Karpas-422 (cell line): ENCODE measurements at regions not wholly inside any gene's neighbourhood (a gene's known extent, or its start where the extent isn't known, plus 50 kb on each side); places are given as distances from the start of the nearest gene placed in this dataset.

Source experiments
- DNase-seq: peaks from one replicate; pipeline ENCODE4 v3.0.0-alpha.2; 2015
- H2AFZ ChIP-seq: fragments of 200-600 bp; sonication (generic); 2 replicates; pipeline ENCODE4 v1.6.1; 2014; ENCODE audit warnings: antibody characterized with exemption, low read length, mixed read lengths
- H3K27ac ChIP-seq: fragments of 200-600 bp; sonication (generic); 2 replicates; pipeline ENCODE4 v1.5.1; 2014; ENCODE audit warnings: mild to moderate bottlenecking, low read length, moderate library complexity
- H3K27me3 ChIP-seq: fragments of 200-600 bp; sonication (generic); 2 replicates; pipeline ENCODE4 v1.6.1; 2014; ENCODE audit warnings: low read length, mixed read lengths
- H3K36me3 ChIP-seq: fragments of 200-600 bp; sonication (generic); 2 replicates; pipeline ENCODE4 v1.6.1; 2014; ENCODE audit warnings: low read length, mixed read lengths; ENCODE audit not compliant: insufficient read depth
- H3K4me1 ChIP-seq: fragments of 200-600 bp; sonication (generic); 2 replicates; pipeline ENCODE4 v1.6.1; 2014; ENCODE audit warnings: mild to moderate bottlenecking, low read length, mixed read lengths
- H3K4me2 ChIP-seq: fragments of 200-600 bp; sonication (generic); 2 replicates; pipeline ENCODE4 v1.6.1; 2014; ENCODE audit warnings: low read length, low read depth, mild to moderate bottlenecking; ENCODE audit not compliant: poor library complexity, severe bottlenecking
- H3K4me3 ChIP-seq: fragments of 200-600 bp; sonication (generic); 2 replicates; pipeline ENCODE4 v1.5.1; 2014; ENCODE audit warnings: mild to moderate bottlenecking, antibody characterized with exemption, low read length, mixed read lengths
- H3K79me2 ChIP-seq: fragments of 200-600 bp; sonication (generic); 2 replicates; pipeline ENCODE4 v1.6.1; 2014; ENCODE audit warnings: mild to moderate bottlenecking, low read length, mixed read lengths
- H3K9ac ChIP-seq: fragments of 200-600 bp; sonication (generic); 2 replicates; pipeline ENCODE4 v1.6.0; 2014; ENCODE audit warnings: low read length
- H3K9me2 ChIP-seq: fragments of 200-600 bp; sonication (generic), shearing (Covaris generic); replicated peaks from 2 replicates; pipeline ENCODE4 v1.6.0; 2014; ENCODE audit warnings: mild to moderate bottlenecking, low read length, moderate library complexity; ENCODE audit not compliant: insufficient read depth
- H3K9me3 ChIP-seq: fragments of 300-700, 200-600 bp; sonication (generic); 2 replicates; pipeline ENCODE4 v1.6.1; 2014; ENCODE audit warnings: low read length, mixed read lengths
- H4K20me1 ChIP-seq: fragments of 200-600 bp; sonication (generic); 2 replicates; pipeline ENCODE4 v1.6.1; 2014; ENCODE audit warnings: mild to moderate bottlenecking, antibody characterized with exemption, low read length, low read depth; ENCODE audit not compliant: insufficient read depth

- Histone ChIP-seq H3K9me2 (no peaks in the 10 kb centered on the region), H3K9ac (no peak overlapping the region), H4K20me1 (no peaks in the 10 kb centered on the region), H3K4me1 (no peaks in the 10 kb centered on the region), H3K79me2 (no peaks in the 10 kb centered on the region), H3K36me3 (no peaks in the 10 kb centered on the region), H3K4me3 (no peak overlapping the region), H3K9me3 (no peaks in the 10 kb centered on the region), H2AFZ (no peak overlapping the region), H3K4me2 (no peak overlapping the region), H3K27me3 (no peaks in the 10 kb centered on the region), H3K27ac (no peak overlapping the region)
- no peak for DNase-seq
These were observed 168.5 kb downstream of the ACTL7B start for GRCh38 chr9:108687006-108687987.

DNA sequence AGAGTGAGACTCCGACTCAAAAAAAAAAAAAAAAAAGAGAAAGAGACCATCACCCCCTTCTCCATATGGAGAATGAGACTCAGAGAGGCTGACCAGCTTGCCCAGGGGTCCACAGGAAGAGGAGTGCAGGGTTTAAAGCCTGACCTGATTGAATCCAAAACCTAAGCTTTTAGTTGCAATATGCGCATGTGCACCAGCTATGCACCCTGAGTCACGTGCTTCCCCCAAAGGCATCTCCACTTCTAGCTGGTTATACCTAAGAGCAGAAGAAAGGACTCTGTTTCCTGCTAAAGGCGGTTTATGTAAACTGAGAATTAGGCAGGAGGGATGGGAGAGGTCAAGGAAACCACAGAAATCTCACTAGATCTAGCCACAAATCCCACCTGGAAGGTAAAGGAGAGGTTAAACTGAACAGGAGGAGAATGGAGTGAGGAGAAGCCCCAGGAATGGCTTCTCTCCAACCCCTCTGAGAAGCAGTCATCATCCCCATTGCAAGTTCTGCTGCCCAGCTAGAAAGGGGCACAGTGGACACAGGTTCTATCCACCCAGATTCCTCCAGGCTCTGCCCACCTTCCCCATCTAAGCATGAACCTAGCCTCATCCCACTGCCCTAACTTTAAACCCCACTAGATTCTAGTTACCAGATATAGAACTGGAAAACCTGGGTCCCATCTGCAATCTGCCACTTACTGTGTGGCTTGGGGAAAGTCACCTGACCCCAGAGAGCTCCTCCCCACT, 171.3 kb downstream of the ACTL7B start:
- no peaks in the 10 kb centered on the region for H3K27me3 ChIP-seq
- no peaks in the 10 kb centered on the region for H3K4me1 ChIP-seq
- H3K9me3 ChIP-seq: no peaks in the 10 kb centered on the region
- H3K9me2 ChIP-seq: no peaks in the 10 kb centered on the region
- H4K20me1 ChIP-seq: no peaks in the 10 kb centered on the region
- H3K4me3 ChIP-seq: no peak overlapping the region
- no peak overlapping the region for H2AFZ ChIP-seq
- no peaks in the 10 kb centered on the region for H3K79me2 ChIP-seq
- peak; percentile 53 for DNase-seq
- H3K9ac ChIP-seq: no peak overlapping the region
- no peak overlapping the region for H3K4me2 ChIP-seq
- H3K36me3 ChIP-seq: no peaks in the 10 kb centered on the region
- no peak overlapping the region for H3K27ac ChIP-seq

GRCh38 chr9:108683245-108683644, 172.5 kb downstream of the ACTL7B start:
- Histone ChIP-seq H3K36me3 (no peaks in the 10 kb centered on the region), H3K9me3 (no peaks in the 10 kb centered on the region), H3K4me1 (no peaks in the 10 kb centered on the region), H3K27ac (no peak overlapping the region), H2AFZ (no peak overlapping the region), H4K20me1 (no peaks in the 10 kb centered on the region), H3K9me2 (no peaks in the 10 kb centered on the region), H3K4me2 (no peak overlapping the region), H3K9ac (no peak overlapping the region), H3K4me3 (no peak overlapping the region), H3K79me2 (no peaks in the 10 kb centered on the region), H3K27me3 (no peaks in the 10 kb centered on the region)
- DNase-seq: no peak

DNA sequence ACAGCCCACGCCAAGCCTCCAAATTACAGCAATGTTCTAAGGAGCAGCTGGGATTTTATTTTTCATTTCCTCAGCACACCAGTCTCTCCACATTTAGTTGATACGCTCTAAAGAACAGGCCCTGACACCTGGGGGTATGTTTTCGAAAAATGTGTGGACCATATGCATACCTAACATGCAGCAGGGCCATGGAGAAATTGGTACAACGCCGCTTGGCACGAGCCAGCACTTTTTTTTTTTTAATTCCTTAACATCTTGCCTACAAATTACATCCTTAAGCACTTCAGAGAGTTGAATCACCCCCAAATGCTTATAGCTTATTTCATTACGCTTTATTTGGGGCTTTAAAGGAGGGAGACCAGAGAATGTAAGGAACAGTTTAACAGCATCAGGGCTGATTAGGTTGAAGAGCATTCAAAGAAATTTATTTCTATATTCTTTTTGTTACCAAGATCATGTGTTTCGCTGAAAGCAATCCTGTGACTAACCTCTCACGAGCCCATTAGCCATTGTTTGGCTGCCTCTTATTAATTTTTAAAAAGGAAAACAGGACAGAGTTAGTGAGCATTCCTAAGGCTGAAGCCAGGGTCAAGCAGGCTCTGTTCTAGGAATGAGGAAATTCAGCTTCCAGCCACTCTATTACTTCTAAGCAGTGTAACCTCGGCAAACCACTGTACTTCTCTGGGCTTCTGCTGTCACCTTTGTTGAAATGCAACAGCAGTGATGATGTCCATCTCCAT, 173.8 kb downstream of the ACTL7B start:
- no peaks in the 10 kb centered on the region for H3K9me2 ChIP-seq
- H3K27me3 ChIP-seq: no peaks in the 10 kb centered on the region
- H3K9ac ChIP-seq: no peak overlapping the region
- no peaks in the 10 kb centered on the region for H3K9me3 ChIP-seq
- H3K4me1 ChIP-seq: no peaks in the 10 kb centered on the region
- no peak for DNase-seq
- H3K79me2 ChIP-seq: no peaks in the 10 kb centered on the region
- no peak overlapping the region for H3K4me2 ChIP-seq
- no peaks in the 10 kb centered on the region for H4K20me1 ChIP-seq
- H3K36me3 ChIP-seq: no peaks in the 10 kb centered on the region
- H3K4me3 ChIP-seq: no peak overlapping the region
- no peak overlapping the region for H3K27ac ChIP-seq
- H2AFZ ChIP-seq: no peak overlapping the region

DNA sequence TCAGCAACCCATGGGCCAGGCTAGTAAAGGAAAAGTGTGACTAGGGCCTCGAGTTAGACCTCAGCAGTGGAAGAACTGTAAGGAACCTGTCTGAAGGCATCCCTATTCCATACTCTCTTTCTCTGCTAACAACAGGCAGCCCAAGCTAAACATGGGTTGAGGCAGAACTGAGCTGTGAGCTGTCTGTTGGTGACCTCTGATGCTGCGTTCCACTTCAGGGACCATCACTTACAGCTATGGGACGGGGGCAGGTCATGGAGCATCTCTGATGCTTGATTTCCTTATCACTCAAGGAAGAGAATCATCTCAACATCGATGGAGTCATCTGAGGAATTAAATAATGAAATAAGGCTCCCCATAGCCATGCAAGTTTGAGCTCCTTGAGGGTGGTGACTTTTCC, 174.8 kb downstream of the ACTL7B start:
- Histone ChIP-seq H4K20me1 (no peaks in the 10 kb centered on the region), H3K4me3 (no peak overlapping the region), H3K27me3 (no peaks in the 10 kb centered on the region), H2AFZ (no peak overlapping the region), H3K4me1 (peaks cover 8% of the 10 kb centered on the region), H3K79me2 (no peaks in the 10 kb centered on the region), H3K9ac (no peak overlapping the region), H3K9me2 (no peaks in the 10 kb centered on the region), H3K36me3 (no peaks in the 10 kb centered on the region), H3K27ac (no peak overlapping the region), H3K9me3 (no peaks in the 10 kb centered on the region), H3K4me2 (no peak overlapping the region)
- DNase-seq: no peak

- DNase-seq: no peak
- Histone ChIP-seq H2AFZ (no peak overlapping the region), H3K4me3 (no peak overlapping the region), H3K27ac (no peak overlapping the region), H3K36me3 (no peaks in the 10 kb centered on the region), H3K27me3 (no peaks in the 10 kb centered on the region), H4K20me1 (no peaks in the 10 kb centered on the region), H3K9me2 (no peaks in the 10 kb centered on the region), H3K4me2 (no peak overlapping the region), H3K9me3 (no peaks in the 10 kb centered on the region), H3K4me1 (peaks cover 13% of the 10 kb centered on the region), H3K9ac (no peak overlapping the region), H3K79me2 (no peaks in the 10 kb centered on the region)
These were observed 178.0 kb downstream of the ACTL7B start for GRCh38 chr9:108677776-108678175.

DNA sequence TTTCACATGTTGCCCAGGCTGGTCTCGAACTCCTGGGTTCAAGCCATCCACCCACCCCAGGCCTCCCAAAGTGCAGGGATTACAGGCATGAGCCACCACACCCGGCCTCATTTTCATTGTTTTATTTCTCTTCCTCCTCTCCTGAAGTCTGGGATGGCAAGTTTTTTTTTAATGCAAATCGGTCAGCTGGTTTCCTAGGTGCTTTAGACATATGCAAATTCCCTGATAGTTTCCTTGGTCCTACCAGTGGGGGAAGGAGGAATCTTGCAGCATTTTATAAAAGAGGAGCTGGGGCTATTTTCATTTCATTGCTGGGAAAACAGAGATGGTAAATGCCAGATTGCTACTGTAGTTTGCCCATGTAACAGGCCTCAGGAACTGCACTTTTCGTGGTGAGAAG, 179.4 kb downstream of the ACTL7B start:
- H3K79me2 ChIP-seq: no peaks in the 10 kb centered on the region
- H4K20me1 ChIP-seq: no peaks in the 10 kb centered on the region
- no peaks in the 10 kb centered on the region for H3K9me3 ChIP-seq
- no peaks in the 10 kb centered on the region for H3K9me2 ChIP-seq
- H3K4me2 ChIP-seq: no peak overlapping the region
- no peak overlapping the region for H3K9ac ChIP-seq
- no peak overlapping the region for H2AFZ ChIP-seq
- H3K4me1 ChIP-seq: peaks cover 13% of the 10 kb centered on the region
- no peaks in the 10 kb centered on the region for H3K36me3 ChIP-seq
- DNase-seq: no peak
- H3K4me3 ChIP-seq: no peak overlapping the region
- no peaks in the 10 kb centered on the region for H3K27me3 ChIP-seq
- no peak overlapping the region for H3K27ac ChIP-seq

DNA sequence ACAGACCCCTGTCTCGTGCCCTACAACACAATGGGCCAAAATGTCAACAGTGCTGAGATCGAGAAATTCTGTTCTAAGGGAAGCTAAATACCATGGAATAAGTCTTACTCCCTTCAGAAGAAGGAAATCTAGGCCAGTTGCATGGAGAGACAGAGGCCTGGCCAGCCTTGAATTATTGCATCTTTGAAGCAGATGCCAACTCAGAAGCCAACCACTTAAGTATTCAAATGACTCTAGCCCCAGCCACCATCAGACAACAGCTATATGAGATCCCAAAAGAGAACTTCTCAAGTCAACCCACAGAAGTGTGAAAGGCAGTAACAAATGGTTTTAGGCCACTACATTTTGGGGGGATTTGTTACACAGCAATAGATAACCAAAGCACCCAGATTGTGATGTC, 180.1 kb downstream of the ACTL7B start:
- Histone ChIP-seq H3K4me2 (no peak overlapping the region), H4K20me1 (no peaks in the 10 kb centered on the region), H3K9me2 (no peaks in the 10 kb centered on the region), H3K4me1 (peaks cover 13% of the 10 kb centered on the region), H3K9me3 (no peaks in the 10 kb centered on the region), H3K27me3 (no peaks in the 10 kb centered on the region), H3K9ac (no peak overlapping the region), H2AFZ (no peak overlapping the region), H3K36me3 (no peaks in the 10 kb centered on the region), H3K79me2 (no peaks in the 10 kb centered on the region), H3K4me3 (no peak overlapping the region), H3K27ac (no peak overlapping the region)
- no peak for DNase-seq
